NCI-H1694 (cell line): ENCODE measurements at regions not wholly inside any gene's neighbourhood (a gene's known extent, or its start where the extent isn't known, plus 50 kb on each side); places are given as distances from the start of the nearest gene placed in this dataset.
"Not testable (repeated sequence)": the region's sequence is repeated elsewhere in the genome, so short reads cannot be mapped to it uniquely, and the experiment has no call there.

Experiments
- DNase-seq: peaks from one replicate; lab custom pipeline; 2025; lab: John Stamatoyannopoulos, UW

GRCh38 chr6:137933696-137934095, 66.6 kb downstream of the TNFAIP3 start:
- no peak for DNase-seq

GRCh38 chr6:137936798-137937197, 69.7 kb downstream of the TNFAIP3 start:
- DNase-seq = no peak

GRCh38 chr6:137937834-137938233, 70.8 kb downstream of the TNFAIP3 start:
- DNase-seq = no peak

GRCh38 chr6:137938770-137939379, 71.8 kb downstream of the TNFAIP3 start:
- DNase-seq = no peak

GRCh38 chr6:137941995-137942394, 74.9 kb downstream of the TNFAIP3 start:
- DNase-seq = no peak

GRCh38 chr6:137942736-137943135, 75.7 kb downstream of the TNFAIP3 start:
- DNase-seq = no peak

DNA sequence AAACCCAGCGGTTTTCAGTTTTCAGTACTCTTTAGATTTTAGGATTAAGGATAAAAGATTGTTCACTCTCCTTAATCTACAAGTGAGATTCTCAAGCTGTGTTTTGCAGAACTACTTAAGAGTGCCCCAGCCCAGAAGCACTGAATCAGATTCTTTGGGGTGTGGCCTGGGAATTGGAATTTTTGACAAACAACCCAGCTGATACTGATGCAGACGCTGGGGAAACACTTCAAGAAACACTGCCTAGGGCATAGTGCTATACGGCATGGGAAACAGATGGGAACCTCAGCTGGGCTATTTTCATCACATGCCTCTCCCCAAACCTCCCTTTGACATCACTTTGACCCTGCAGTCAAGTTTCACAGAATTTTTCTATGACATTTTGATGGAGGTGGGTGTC, 77.3 kb downstream of the TNFAIP3 start:
- DNase-seq = not testable (repeated sequence)

GRCh38 chr6:137944793-137945498, 77.9 kb downstream of the TNFAIP3 start:
- DNase-seq = no peak

DNA sequence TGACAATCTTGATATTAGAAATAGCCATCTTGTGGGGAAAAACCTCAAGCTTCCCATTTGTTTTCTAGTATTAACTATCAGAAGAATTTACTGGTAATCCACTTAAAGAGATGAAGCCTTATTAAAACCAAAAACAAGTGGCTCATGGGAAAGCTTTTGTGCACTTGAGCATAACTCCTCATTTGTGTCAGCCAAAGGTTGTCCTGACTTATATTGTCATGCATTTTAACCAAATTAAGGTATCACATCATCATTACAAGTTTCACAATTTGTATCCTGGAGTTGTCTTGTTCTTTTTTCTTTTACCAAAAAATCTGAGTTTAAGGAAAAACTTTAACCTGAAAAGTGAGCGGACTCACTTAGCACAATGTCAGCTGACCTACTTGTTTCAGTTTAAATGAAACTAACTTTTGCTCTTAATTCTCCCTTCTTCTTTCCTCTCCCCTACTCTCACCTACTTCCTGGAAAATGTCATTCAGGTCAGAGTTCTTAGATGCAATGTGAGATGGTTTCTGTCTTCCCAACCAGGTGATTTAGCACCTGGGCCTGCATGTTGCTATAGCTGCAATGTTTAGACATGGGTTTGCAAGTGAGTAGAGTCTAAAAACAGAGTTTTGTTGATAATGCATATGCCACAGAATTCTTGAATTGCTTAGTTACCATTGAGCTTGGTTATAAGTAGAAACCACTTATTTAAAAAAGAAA, 82.8 kb downstream of the TNFAIP3 start:
- no peak for DNase-seq

- DNase-seq = no peak
Observed at GRCh38 chr6:137950581-137950980, 83.5 kb downstream of the TNFAIP3 start.

GRCh38 chr6:137951064-137951597, 84.1 kb downstream of the TNFAIP3 start:
- DNase-seq = no peak

DNA sequence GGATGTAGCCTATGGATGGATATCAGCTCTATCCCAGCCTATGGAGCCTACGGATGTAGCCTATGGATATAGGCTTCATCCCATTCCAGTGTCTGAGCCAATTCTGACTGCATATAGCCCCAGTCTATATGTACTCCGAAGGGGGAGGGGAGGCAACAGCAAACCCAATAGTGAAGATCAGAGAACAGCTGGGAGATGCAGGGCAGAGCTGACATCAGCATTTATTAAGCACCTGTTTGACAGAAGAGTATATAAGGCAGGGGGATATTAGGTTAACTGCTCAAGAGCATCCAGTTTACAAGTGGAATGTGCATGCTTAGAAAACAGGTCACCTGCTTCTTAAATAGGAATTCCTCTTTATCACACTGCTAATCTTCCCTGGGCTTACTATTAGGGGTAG, 85.2 kb downstream of the TNFAIP3 start:
- DNase-seq = no peak

DNA sequence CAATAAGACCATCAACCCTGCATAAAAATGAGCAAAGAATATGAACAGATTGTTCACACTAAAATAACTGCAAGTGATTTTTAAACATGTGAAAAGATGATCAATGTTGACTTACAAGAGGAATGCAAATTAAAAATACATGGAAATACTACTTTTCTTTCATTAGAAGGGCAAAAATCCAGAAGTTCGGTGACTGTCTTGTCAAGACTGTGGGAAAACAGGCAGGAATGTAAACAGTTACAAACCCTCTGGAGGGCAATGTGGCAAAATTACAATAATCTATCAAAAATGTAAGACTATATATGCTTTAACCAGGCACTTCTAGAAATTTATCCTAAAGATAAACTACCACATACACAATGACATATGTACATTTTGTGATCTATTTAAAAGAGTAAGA, 86.7 kb downstream of the TNFAIP3 start:
- no peak for DNase-seq

GRCh38 chr6:137954253-137954652, 87.2 kb downstream of the TNFAIP3 start:
- DNase-seq = no peak

DNA sequence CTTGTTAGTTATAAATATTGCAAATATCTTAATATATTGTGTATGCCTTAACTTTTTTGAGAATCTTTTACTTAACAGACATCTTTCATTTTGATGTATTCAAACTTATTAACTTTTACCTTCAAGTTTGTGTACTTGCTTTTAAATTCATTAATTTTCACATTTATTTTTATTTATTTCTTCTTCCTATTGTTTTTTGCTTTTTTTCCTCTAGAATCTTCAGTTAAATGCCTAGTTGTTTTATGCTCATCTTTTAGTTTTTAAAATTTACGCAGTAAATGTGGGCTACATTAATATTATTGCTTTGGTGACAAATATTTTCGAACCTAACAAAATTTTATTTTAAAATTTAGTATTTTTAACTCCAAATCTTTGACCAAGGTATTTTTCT, 89.0 kb downstream of the TNFAIP3 start:
- DNase-seq = no peak

GRCh38 chr6:137957471-137957870, 90.4 kb downstream of the TNFAIP3 start:
- no peak for DNase-seq

DNA sequence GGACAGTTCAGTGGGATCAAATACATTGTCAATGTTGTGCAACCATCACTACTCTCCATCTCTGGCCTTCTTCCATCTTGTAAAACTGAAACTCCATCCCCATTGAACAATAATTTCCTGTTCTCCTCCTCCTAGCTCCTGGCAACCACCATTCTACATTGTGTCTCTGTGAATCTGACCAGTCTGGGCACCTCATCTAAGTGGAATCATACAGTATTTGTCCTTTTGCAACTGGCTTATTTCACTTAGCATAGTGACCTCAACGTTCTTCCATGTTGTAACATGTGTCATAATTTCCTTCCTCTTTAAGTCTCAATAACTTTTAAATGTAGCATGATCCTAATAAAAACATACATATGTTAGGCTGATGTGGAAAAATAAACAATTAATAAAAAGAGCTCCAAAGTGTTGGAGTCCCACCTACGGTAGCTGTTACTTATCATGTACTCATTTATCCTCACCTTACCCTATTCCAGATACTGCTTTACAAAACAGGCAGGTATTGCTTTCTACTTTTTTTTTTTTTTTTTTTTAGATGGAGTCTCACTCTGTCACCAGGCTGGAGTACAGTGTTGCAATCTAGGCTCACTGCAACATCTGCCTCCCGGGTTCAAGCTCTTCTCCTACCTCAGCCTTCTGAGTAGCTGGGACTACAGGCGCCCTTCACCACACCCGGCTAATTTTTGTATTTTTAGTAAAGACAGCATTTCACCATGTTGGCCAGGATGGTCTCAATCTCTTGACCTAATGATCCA, 91.9 kb downstream of the TNFAIP3 start:
- DNase-seq = no peak

GRCh38 chr6:137962725-137963124, 95.7 kb downstream of the TNFAIP3 start:
- DNase-seq = no peak

DNA sequence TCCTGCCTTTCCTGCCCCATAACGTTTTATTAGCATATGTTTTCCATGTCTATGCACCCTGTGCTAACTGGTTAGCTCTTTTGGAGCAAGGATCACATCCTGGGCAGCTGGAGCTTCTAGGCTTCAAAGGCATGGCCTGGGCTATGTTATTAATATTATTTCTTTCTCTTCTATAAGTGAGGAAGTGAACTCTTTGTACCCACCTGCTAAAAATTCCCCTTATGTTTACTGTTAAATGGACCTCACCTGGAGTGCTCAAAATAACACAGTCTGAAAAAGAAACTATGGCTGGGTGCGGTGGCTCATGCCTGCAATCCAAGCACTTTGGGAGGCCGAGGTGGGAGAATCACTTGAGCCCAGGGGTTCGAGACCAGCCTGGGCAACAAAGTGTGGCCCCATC, 97.8 kb downstream of the TNFAIP3 start:
- no peak for DNase-seq

GRCh38 chr6:137967689-137968454, 100.8 kb downstream of the TNFAIP3 start:
- DNase-seq = no peak

- DNase-seq = no peak
Observed at GRCh38 chr6:137968455-137968804, 101.4 kb downstream of the TNFAIP3 start.

- DNase-seq = no peak
Observed at GRCh38 chr6:137968901-137969300, 101.8 kb downstream of the TNFAIP3 start.
